HepG2 (cell line): ENCODE measurements at regions not wholly inside any gene's neighbourhood (a gene's known extent, or its start where the extent isn't known, plus 50 kb on each side); places are given as distances from the start of the nearest gene placed in this dataset.

ENCODE experiments used
- CAMTA2 ChIP-seq: sonication (generic); formaldehyde crosslinking; IDR thresholded peaks from 2 replicates; pipeline ENCODE4 v1.4.0; 2020; ENCODE audit warnings: mild to moderate bottlenecking, missing genetic modification reagents, borderline replicate concordance
- CREB1 ChIP-seq, 2 experiments: fragments of 450-650 bp in 1 of 2; IDR thresholded peaks; 2 replicates each; pipeline ENCODE4 v1.6.1; 2016 to 2017; ENCODE audit warnings: control low read depth in 1 of 2, mild to moderate bottlenecking in 1 of 2, missing compliant biosample characterization in 1 of 2, missing genetic modification characterization in 1 of 2
- HOXA7 ChIP-seq: sonication (generic); formaldehyde crosslinking; IDR thresholded peaks from 2 replicates; pipeline ENCODE4 v1.8.1; 2022; ENCODE audit warnings: mild to moderate bottlenecking, missing genetic modification reagents, moderate library complexity
- MAFK ChIP-seq, 2 experiments: IDR thresholded peaks in 1 of 2; conservative IDR thresholded peaks in 1 of 2; 2 replicates each; pipeline ENCODE4 v1.6.1; 2011; ENCODE audit warnings: improper control_type of control experiment in 2 of 2, low read length in 2 of 2
- NPAS2 ChIP-seq: sonication (generic); formaldehyde crosslinking; IDR thresholded peaks from 2 replicates; pipeline ENCODE4 v1.8.0; 2022; ENCODE audit warnings: mild to moderate bottlenecking, missing genetic modification reagents, borderline replicate concordance
- SETDB1 ChIP-seq: sonication (generic); formaldehyde crosslinking; IDR thresholded peaks from 2 replicates; pipeline ENCODE4 v1.5.1; 2020; ENCODE audit warnings: missing genetic modification reagents, mild to moderate bottlenecking, borderline replicate concordance
- SKIL ChIP-seq: sonication (generic); formaldehyde crosslinking; IDR thresholded peaks from 2 replicates; pipeline ENCODE4 v1.8.0; 2022; ENCODE audit warnings: missing genetic modification reagents, mild to moderate bottlenecking, moderate library complexity, borderline replicate concordance
- TCF7 ChIP-seq: sonication (generic); IDR thresholded peaks from 2 replicates; pipeline ENCODE4 v1.6.1; 2016; ENCODE audit warnings: antibody characterized with exemption, low read depth
- TERF1 ChIP-seq: sonication (generic); formaldehyde crosslinking; IDR thresholded peaks from 2 replicates; pipeline ENCODE4 v1.8.0; 2022; ENCODE audit warnings: mild to moderate bottlenecking, missing genetic modification reagents, moderate library complexity
- ZBTB21 ChIP-seq: sonication (generic); formaldehyde crosslinking; IDR thresholded peaks from 2 replicates; pipeline ENCODE4 v1.4.0; 2020; ENCODE audit warnings: missing genetic modification reagents
- ZBTB49 ChIP-seq: sonication (generic); formaldehyde crosslinking; IDR thresholded peaks from 2 replicates; pipeline ENCODE4 v1.4.0; 2020; ENCODE audit warnings: missing genetic modification reagents, borderline replicate concordance
- ZNF20 ChIP-seq: sonication (generic); formaldehyde crosslinking; IDR thresholded peaks from 2 replicates; pipeline ENCODE4 v1.4.0; 2020; ENCODE audit warnings: mild to moderate bottlenecking, moderate library complexity, missing genetic modification reagents
- ZNF205 ChIP-seq: IDR thresholded peaks from 2 replicates; pipeline ENCODE4 v1.6.1; 2018; ENCODE audit warnings: missing biosample characterization, missing genetic modification reagents
- ZNF225 ChIP-seq: sonication (generic); formaldehyde crosslinking; IDR thresholded peaks from 2 replicates; pipeline ENCODE4 v1.4.0; 2020; ENCODE audit warnings: mild to moderate bottlenecking, missing genetic modification reagents
- ZNF33B ChIP-seq: sonication (generic); formaldehyde crosslinking; IDR thresholded peaks from 2 replicates; pipeline ENCODE4 v1.5.1; 2020; ENCODE audit warnings: mild to moderate bottlenecking, missing genetic modification reagents
- ZNF44 ChIP-seq: sonication (generic); formaldehyde crosslinking; IDR thresholded peaks from 2 replicates; pipeline ENCODE4 v1.5.1; 2020; ENCODE audit warnings: mild to moderate bottlenecking, missing genetic modification reagents
- ZNF530 ChIP-seq: sonication (generic); formaldehyde crosslinking; IDR thresholded peaks from 2 replicates; pipeline ENCODE4 v1.5.0; 2020; ENCODE audit warnings: low read depth, mild to moderate bottlenecking, missing genetic modification reagents
- ZNF597 ChIP-seq: sonication (generic); formaldehyde crosslinking; IDR thresholded peaks from 2 replicates; pipeline ENCODE4 v1.5.0; 2020; ENCODE audit warnings: missing genetic modification reagents
- ZNF609 ChIP-seq: sonication (generic); formaldehyde crosslinking; IDR thresholded peaks from 2 replicates; pipeline ENCODE4 v1.4.0; 2020; ENCODE audit warnings: mild to moderate bottlenecking, missing genetic modification reagents, borderline replicate concordance

- TF ChIP-seq SKIL (CRISPR knock-in tag) = no peak
- TF ChIP-seq ZNF205 = no peak; the same call in 1 of the 2 replicates
- TF ChIP-seq ZBTB49 (CRISPR knock-in tag) = no peak
- TF ChIP-seq ZNF609 (CRISPR knock-in tag) = peak; percentile 88
- no peak for TF ChIP-seq ZNF530 (CRISPR knock-in tag)
- TF ChIP-seq ZNF225 (CRISPR knock-in tag) = no peak
- TF ChIP-seq TERF1 = no peak
- TF ChIP-seq NPAS2 (CRISPR knock-in tag) = no peak
- TF ChIP-seq ZNF33B (CRISPR knock-in tag) = no peak
- TF ChIP-seq CREB1 (IDR thresholded peaks at IDR 0.05) = no peak
- TF ChIP-seq CREB1 (CRISPR knock-in tag; IDR thresholded peaks at IDR 0.05) = peak; percentile 30; the same call in 1 of the 2 replicates
- no peak for TF ChIP-seq ZNF44 (CRISPR knock-in tag)
- TF ChIP-seq MAFK (conservative IDR thresholded peaks at IDR 0.05 in 1 of 2, IDR thresholded peaks at IDR 0.05 in 1 of 2; ENCODE audit: low read length in 2 of 2) = no peak
- TF ChIP-seq SETDB1 (CRISPR knock-in tag) = no peak
- no peak for TF ChIP-seq ZNF20 (CRISPR knock-in tag)
- peak; percentile 53 for TF ChIP-seq TCF7
- TF ChIP-seq CAMTA2 = no peak
- TF ChIP-seq ZBTB21 (CRISPR knock-in tag) = no peak
- no peak for TF ChIP-seq ZNF597 (CRISPR knock-in tag)
- no peak for TF ChIP-seq HOXA7 (CRISPR knock-in tag)
These were observed 61.9 kb upstream of the GPBP1 start (continued) for GRCh38 chr5:57111993-57112392.
